ENCODE measurements at regions not wholly inside any gene's neighbourhood (a gene's known extent, or its start where the extent isn't known, plus 50 kb on each side); places are given as distances from the start of the nearest gene placed in this dataset.
"Not testable (repeated sequence)": the region's sequence is repeated elsewhere in the genome, so short reads cannot be mapped to it uniquely, and the experiment has no call there.

- DNase-seq (ENCODE audit: low spot score) = no peak
Observed at GRCh38 chr2:142827170-142827569, 50.3 kb upstream of the KYNU start.

DNA sequence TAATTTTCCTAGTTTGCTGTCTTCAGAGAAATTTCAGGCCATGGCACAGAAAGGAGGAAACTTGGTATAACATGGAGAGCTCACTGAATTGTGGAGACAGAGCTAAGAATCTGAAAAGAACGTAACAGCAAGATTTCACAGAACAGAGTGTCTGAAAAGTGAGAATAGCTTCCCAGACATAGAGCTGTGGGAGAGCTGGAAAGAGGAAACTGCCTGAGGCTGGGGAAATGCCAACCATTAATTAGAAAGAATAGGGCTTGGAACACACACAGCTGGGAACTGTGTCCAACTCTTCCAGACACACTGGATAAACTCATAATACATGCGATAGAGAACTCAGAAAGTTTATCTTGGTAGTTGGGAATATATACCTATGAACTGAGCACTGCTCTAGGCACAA, 51.6 kb upstream of the KYNU start:
- DNase-seq (ENCODE audit: low spot score) = peak; percentile 4

- DNase-seq (ENCODE audit: low spot score) = no peak
Observed at GRCh38 chr2:142824756-142825155, 52.7 kb upstream of the KYNU start.

DNA sequence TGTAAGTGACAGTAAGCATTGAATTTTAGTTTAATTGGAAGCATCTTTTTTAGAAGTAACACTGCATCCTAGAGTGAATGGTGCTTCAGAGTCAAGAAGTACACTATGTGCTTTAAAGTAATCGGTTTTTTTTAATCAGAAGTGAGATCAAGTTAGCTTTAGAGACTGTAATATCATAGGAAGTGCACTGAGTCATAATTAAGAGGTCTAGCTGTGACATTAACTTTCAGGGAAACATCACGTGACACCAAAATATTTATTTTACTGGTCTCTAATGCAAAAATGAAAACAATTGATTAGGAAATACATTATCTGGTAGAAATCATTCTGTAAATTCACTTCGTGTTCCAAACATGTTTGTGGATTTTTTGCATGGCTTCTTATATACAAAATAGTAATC, 55.3 kb upstream of the KYNU start:
- DNase-seq (ENCODE audit: low spot score) = no peak

- DNase-seq (ENCODE audit: low spot score) = no peak
Observed at GRCh38 chr2:142819411-142819810, 58.1 kb upstream of the KYNU start.

- no peak for DNase-seq (ENCODE audit: low spot score)
Observed at GRCh38 chr2:142815375-142815774, 62.1 kb upstream of the KYNU start.

- no peak for DNase-seq (ENCODE audit: low spot score)
Observed at GRCh38 chr2:142813830-142814829, 63.3 kb upstream of the KYNU start.

DNA sequence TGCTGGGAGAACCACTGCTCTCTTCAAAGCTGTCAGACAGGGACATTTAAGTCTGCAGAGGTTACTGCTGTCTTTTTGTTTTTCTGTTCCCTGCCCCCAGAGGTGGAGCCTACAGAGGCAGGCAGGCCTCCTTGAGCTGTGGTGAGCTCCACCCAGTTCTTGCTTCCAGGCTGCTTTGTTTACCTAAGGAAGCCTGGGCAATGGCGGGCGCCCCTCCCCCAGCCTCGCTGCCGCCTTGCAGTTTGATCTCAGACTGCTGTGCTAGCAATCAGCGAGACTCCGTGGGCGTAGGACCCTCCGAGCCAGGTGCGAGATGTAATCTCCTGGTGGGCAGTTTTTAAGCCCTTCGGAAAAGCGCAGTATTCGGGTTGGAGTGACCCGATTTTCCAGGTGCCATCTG, 65.8 kb upstream of the KYNU start:
- DNase-seq (ENCODE audit: low spot score) = not testable (repeated sequence)

DNA sequence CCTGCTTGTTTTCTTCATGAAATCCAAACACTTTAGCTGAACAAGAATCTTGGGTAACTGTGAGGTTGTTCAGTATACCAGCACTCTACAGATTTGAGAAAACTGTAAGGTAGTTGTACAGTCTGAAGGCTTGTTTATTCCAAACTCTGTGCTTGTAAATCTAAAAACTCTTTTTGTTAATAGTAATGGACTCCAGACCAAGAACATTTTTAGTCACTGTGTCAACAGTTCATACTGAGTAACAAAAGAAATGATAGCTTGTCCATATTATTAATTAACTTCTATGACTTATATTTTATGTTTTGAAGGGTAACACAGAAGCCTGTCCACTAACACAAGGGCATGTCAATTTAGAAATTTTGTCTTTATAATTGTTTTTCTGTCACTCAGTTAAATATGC, 72.2 kb upstream of the KYNU start:
- DNase-seq (ENCODE audit: low spot score) = no peak

DNA sequence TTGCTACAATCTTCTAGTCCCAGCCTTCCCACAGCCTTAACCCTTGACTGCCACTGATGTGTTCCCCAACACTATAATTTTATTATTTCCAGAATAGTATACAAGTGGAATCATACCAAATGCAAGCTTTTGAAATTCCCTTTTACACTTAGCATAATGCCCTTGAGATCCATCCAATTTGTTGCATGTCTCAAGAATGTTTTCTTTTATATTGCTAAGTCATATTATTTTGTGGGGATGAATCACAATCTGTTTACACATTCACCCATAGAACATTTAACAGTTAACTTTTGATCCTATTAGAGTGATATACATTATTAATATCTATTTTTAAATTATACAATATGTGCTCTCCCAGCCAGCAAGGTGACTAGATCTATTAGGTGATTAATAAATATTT, 74.3 kb upstream of the KYNU start:
- DNase-seq (ENCODE audit: low spot score) = no peak

DNA sequence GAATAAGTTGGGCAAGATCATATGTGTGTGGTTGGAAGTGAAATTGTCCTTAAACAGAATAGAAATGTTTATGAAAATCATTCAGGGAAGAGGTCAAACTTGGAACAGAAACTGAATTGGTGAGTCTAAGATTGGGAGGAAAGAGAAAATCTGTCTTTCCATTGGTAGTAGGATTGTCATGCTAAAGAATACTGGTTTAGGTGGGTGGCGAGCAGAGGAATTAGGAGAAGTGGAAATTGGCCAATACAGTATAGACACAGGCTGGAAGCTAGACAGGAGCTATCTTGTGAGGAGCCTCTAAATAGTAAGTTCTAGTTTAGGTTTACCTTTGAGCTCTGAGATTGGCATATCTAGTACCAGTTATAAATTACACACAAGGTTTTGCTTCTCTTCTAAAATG, 80.9 kb upstream of the KYNU start:
- DNase-seq (ENCODE audit: low spot score) = no peak

GRCh38 chr2:142796161-142796560, 81.3 kb upstream of the KYNU start:
- DNase-seq (ENCODE audit: low spot score) = no peak

- no peak for DNase-seq (ENCODE audit: low spot score)
Observed at GRCh38 chr2:142794850-142795249, 82.6 kb upstream of the KYNU start.

DNA sequence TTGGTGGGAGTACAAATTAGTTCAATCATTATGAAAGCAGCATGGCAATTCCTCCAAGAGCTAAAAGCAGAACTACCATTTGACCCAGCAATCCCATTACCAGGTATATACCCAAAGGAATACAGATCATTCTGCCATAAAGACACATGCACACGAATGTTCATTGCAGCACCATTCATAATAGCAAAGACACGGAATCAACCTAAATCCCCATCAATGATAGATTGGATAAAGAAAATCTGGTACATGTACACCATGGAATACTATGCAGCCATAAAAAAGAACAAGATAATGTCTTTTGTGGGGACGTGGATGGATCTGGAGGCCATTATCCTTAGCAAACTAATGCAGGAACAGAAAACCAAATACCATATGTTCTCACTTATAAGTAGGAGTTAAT, 85.1 kb upstream of the KYNU start:
- DNase-seq (ENCODE audit: low spot score) = not testable (repeated sequence)

GRCh38 chr2:142791335-142791734, 86.1 kb upstream of the KYNU start:
- no peak for DNase-seq (ENCODE audit: low spot score)

DNA sequence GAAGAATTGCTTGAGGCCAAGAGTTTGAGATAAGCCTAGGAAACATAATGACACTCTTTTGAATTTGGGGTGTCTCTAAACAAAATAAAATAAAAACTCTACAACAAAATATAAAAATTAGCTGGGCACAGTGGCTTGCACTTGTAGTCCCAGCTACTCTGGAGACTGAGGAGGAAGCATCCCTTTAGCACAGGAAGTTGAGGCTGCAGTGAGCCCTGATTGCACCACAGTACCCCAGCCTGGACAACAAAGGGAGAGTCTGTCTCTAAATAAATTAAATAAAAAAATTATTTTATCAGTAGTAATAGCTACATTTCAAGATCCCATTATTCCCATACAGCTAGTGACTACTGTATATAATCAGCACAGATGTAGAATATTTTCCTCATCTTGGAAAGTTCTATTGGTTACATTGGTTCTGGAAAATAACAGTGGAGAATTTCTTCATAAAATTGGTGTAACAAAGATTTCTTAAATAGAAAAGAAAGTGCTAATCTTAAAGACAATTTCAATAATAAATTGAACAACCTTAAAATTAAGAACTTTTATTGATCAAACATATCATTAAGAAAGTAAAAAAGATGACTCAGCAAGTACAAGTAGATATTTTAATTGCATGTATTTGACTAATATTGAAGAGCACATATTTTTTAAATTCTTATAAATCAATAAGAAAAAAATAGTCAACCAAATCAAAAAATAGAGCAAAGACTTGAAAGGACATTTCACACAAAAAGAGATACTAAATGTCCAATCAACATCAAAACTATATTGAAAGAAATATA, 90.4 kb upstream of the KYNU start:
- no peak for DNase-seq (ENCODE audit: low spot score)

GRCh38 chr2:142782942-142783443, 94.5 kb upstream of the KYNU start:
- DNase-seq (ENCODE audit: low spot score) = no peak

- DNase-seq (ENCODE audit: low spot score) = no peak
Observed at GRCh38 chr2:142781146-142781545, 96.3 kb upstream of the KYNU start.

GRCh38 chr2:142778289-142778688, 99.2 kb upstream of the KYNU start:
- DNase-seq (ENCODE audit: low spot score) = no peak

- no peak for DNase-seq (ENCODE audit: low spot score)
Observed at GRCh38 chr2:142777742-142778141, 99.7 kb upstream of the KYNU start.

DNA sequence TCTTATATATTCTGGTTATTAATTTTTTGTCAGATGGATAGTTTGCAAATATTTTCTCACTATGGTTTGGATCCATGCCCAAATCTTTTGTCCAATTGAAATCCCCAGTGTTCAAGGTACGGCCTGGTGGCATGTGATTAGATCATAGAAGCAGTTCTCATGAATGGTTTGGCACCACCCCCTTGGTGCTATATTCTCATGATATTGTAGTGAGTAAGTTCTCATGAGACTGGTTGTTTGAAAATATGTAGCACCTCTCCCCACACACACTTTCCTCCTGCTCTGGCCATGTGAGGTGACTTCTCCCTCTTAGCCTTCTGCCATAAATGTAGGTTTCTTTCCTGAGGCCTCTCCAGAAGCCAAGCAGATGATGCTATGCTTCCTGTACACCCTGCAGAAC, 107.7 kb upstream of the KYNU start:
- no peak for DNase-seq (ENCODE audit: low spot score)

- no peak for DNase-seq (ENCODE audit: low spot score)
Observed at GRCh38 chr2:142767847-142768246, 109.6 kb upstream of the KYNU start.

- DNase-seq (ENCODE audit: low spot score) = no peak
Observed at GRCh38 chr2:142758973-142759372, 118.5 kb upstream of the KYNU start.
